GM12864 (cell line): ENCODE measurements at regions not wholly inside any gene's neighbourhood (a gene's known extent, or its start where the extent isn't known, plus 50 kb on each side); places are given as distances from the start of the nearest gene placed in this dataset.

Experiments
- DNase-seq: peaks from one replicate; pipeline ENCODE4 v3.0.0-alpha.2; 2011; ENCODE audit warnings: low read depth
- H3K4me3 ChIP-seq: 2 replicates; pipeline ENCODE4 v1.5.1; 2011; ENCODE audit warnings: mild to moderate bottlenecking, low read depth, low read length, control low read depth
- CTCF ChIP-seq: IDR thresholded peaks from 2 replicates; pipeline ENCODE4 v1.5.1; 2011; ENCODE audit warnings: low read depth, mild to moderate bottlenecking, moderate library complexity, low read length, control low read depth, inconsistent platforms; ENCODE audit errors: missing control alignments

GRCh38 chr13:65650321-65650720 lies 1579.8 kb downstream of the PCDH9 start:
- DNase-seq: no peak
- H3K4me3 ChIP-seq: no peak overlapping the region
- TF ChIP-seq CTCF: no peak

GRCh38 chr13:65642996-65643395 lies 1587.1 kb downstream of the PCDH9 start:
- no peak for DNase-seq
- TF ChIP-seq CTCF: no peak
- no peak overlapping the region for H3K4me3 ChIP-seq

GRCh38 chr13:65642301-65642700 lies 1587.8 kb downstream of the PCDH9 start:
- no peak overlapping the region for H3K4me3 ChIP-seq
- no peak for TF ChIP-seq CTCF
- no peak for DNase-seq

GRCh38 chr13:65638572-65639168 lies 1591.5 kb downstream of the PCDH9 start:
- DNase-seq: no peak
- H3K4me3 ChIP-seq: no peak overlapping the region
- TF ChIP-seq CTCF: peak; percentile 45

- no peak for TF ChIP-seq CTCF
- no peak for DNase-seq
- H3K4me3 ChIP-seq: no peak overlapping the region
These were observed 1596.3 kb downstream of the PCDH9 start for GRCh38 chr13:65633806-65634205.

- no peak for TF ChIP-seq CTCF
- DNase-seq: no peak
- no peak overlapping the region for H3K4me3 ChIP-seq
These were observed 1599.1 kb downstream of the PCDH9 start for GRCh38 chr13:65631078-65631477.

GRCh38 chr13:65629926-65630325 lies 1600.2 kb downstream of the PCDH9 start:
- no peak overlapping the region for H3K4me3 ChIP-seq
- TF ChIP-seq CTCF: no peak
- DNase-seq: no peak
